GM21723 (cell line): ENCODE measurements at regions not wholly inside any gene's neighbourhood (a gene's known extent, or its start where the extent isn't known, plus 50 kb on each side); places are given as distances from the start of the nearest gene placed in this dataset.

Experiments used
- ATAC-seq: cut with Tn5 transposase; IDR thresholded peaks from one replicate; pipeline ENCODE4 v1.9.1; 2021; ENCODE audit warnings: mild to moderate bottlenecking, moderate library complexity; ENCODE audit not compliant: unreplicated experiment

GRCh38 chr1:81498471-81499462 is 302.0 kb upstream of the ADGRL2 start:
- ATAC-seq = no peak

DNA sequence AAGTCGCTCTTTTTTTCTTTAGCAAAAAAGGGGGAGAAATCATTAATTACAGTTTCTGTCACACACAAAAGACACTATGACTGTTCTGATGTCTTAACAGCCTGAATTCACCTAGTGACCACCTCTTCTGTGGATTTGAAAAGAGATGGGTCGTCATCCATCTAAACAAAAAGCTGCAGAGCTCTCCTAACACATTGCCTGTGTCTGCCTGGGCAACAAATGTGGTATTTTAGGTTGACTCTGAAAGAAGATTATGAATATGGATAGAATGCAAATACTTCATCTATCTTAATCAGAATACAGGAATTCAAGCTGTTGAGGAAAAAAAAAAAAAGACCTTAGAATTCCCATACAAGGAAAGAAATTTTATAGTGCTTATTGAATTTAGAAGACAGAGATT is 304.4 kb upstream of the ADGRL2 start:
- ATAC-seq = no peak

GRCh38 chr1:81493102-81493869 is 307.4 kb upstream of the ADGRL2 start:
- no peak for ATAC-seq

DNA sequence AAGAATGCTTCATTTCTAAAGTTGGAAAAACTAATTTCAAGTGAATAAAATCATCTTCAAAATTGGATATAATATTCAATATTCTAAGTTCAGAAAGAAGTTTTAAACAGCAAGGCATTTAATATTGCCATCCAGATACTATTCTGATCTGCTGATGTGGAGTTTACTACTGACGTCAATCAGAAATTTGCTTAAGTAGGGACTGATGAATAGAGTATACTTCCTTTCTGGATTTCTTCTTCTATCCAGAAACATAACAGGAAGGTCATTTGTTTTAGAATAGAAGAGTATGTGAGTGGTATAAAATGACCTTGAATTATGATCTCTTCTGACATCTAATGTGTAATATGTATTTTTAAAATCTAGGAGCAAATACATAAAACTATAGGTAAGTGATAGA is 308.1 kb upstream of the ADGRL2 start:
- ATAC-seq = no peak

DNA sequence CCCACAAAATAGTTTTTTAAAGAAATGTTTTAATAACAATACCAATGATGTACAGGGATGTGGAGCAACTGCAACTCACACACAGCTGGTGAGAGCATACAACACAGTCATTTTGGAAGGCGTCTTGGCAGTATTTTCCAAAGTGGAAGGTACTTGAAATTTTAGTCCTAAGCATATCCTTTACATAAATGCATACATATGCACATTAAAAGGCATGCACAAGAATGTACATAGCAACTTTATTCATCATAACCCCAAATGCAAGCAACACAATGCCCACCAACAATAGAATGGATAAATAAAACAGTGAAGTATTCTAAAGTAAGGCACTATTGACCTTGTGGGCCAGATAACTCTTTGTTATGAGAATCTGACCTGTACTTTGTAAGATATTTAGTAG is 310.1 kb upstream of the ADGRL2 start:
- no peak for ATAC-seq

GRCh38 chr1:81489372-81489934 is 311.3 kb upstream of the ADGRL2 start:
- ATAC-seq = no peak

DNA sequence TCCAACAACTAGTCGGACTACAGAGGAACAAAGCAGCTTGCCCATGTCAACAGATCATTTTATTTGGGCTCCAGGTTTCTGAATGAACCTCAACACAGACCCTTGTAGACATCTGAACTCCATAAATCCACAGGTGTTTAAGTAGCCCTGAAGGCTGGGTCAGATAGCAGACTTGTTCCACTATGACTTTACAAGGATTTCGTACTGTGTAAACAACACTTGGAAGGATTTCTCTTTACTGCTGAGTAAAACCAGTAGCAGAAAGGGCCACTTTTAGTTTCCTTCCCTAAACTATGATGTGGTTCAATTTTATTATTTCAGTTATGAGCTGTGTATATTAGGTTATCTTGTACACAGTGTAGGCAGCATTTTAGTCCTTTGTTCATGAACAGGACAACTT is 316.4 kb upstream of the ADGRL2 start:
- no peak for ATAC-seq

- ATAC-seq = no peak
Measured at GRCh38 chr1:81478219-81478618, 322.5 kb upstream of the ADGRL2 start.

- no peak for ATAC-seq
Measured at GRCh38 chr1:81477710-81478109, 323.0 kb upstream of the ADGRL2 start.

DNA sequence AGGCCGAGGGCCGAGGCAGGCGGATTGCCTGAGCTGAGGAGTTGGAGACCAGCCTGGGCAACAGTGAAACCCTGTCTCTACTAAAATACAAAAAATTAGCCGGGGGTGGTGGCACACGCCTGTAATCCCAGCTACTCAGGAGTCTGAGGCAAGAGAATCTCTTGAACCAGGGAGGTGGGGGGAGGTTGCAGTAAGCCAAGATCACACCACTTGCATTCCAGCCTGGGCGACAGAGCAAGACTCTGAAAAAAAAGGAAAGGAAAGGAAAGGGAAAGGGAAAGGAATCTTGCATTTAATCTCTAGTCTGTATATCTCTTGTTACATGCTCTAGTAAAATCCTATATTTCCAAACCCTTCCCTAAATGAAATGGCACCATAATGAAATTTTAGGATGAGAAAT is 328.3 kb upstream of the ADGRL2 start:
- ATAC-seq = no peak

DNA sequence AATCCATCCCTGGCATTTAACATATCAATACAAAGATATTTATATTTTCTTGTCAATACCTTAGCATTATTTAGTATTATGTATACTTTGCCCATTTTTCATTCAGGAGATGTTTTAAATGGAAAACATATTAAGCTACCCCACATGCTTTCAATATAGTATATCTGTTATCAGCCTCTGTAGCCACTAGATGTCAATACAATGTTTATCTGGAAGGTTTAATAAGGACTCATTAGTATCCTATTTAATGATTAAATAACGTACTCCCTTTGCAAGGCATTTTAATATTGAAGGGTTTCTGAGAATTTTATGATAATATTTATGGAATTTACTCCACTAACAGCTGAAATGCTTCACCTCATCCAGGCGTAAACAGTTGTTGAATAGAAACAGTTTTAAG is 329.5 kb upstream of the ADGRL2 start:
- no peak for ATAC-seq

DNA sequence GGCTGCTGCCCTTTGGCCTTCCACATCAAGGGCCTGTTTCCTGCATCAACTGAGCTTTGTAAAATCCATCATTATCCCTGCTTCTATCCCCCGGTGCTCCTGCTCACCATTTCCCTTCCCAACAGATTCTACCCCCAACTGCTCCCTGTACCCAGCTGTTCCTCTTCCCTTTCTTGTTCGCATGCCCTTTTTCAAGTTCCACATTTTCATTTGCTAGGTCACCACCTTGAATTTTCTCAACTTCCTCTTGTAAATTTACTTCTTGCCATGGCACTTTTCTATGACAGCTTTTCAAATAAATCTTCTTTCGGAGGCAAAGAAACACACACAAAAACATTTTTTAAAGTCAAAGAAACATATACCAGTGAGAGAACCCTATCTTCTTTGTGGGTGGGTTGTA is 330.5 kb upstream of the ADGRL2 start:
- no peak for ATAC-seq

DNA sequence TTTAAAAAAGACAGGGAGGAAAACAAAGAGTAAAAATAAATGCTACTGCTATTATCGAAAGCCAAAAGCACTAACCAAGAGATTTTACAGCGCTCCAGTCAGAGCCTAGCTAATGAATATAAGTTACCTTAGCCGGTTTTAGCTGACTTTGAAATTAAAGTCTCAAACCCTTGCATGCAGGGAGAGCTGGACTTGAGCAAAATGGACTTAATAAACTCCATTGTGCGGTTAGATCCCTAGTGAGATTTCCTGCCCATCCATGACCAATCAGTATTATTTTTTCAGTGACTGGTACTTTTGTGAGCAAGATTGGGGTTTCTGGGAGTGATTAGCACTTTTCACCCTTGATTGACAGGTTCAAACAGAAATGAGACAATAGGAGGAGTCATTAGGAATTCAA is 333.4 kb upstream of the ADGRL2 start:
- no peak for ATAC-seq

DNA sequence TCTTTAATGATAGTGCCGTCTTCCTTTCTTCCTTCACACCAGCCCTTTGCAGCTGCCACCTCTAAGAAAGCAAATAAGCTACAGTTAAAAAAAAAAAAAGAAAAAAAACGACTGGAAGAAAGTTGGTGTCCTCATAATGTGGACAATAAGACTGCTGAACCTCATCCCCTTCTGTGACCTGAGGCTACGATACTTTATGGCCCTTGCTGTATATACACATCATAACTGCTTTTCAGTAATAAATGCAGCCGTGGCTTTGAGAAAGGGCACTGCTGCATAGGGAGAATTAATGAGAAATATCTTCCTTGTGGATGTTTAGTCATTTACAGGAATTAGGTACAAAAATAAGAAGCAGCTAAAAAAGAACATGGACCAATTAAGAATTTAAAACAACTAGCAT is 333.8 kb upstream of the ADGRL2 start:
- no peak for ATAC-seq

DNA sequence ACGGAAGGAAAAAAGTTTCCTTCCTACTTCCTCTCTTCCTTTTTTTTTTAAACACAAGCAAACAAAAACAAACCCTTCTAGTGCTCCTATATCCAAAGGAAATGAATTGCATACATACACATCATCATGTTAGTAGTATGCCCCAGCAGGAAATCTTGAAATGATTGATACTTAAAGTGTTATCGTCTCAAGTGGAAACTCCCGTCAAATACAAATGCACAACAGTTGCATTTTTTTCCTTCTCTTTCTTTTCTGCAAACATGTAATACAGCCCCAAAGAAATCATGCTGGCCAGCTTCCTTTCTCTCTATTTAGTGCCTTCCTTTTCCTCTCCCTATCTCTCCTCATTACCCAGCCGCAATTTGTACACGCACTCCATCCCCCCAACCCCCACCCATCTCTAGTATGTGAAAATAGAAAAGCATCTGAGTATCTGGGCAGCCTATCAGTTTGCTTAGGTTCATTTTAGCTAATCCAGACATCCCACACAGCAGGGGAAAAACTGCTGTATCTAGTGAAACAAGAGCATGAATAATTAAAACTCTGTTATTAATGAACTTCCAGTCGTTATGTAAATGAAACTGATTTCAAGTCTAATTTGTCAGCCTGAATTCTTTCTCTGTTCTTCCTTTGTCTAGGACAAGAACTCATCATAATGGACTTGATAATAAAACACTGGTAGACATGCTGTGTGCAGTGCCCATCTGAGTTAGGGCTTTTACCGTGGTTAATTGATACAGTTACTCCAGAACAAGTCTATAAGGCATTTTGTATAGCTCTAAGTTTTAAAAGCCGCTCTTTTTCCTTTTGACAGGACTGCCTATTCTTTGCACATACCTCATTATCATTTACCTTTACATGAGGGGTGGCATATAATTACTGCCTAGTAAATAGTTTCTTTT is 336.5 kb upstream of the ADGRL2 start:
- ATAC-seq = no peak

GRCh38 chr1:81459043-81459442 is 341.7 kb upstream of the ADGRL2 start:
- ATAC-seq = no peak

GRCh38 chr1:81458186-81458585 is 342.5 kb upstream of the ADGRL2 start:
- ATAC-seq = no peak

GRCh38 chr1:81455481-81455880 is 345.3 kb upstream of the ADGRL2 start:
- ATAC-seq = no peak

- ATAC-seq = no peak
Measured at GRCh38 chr1:81453971-81454370, 346.8 kb upstream of the ADGRL2 start.

GRCh38 chr1:81453367-81453703 is 347.4 kb upstream of the ADGRL2 start:
- no peak for ATAC-seq
